Right lobe of liver (tissue), 4 donors: ENCODE measurements at regions not wholly inside any gene's neighbourhood (a gene's known extent, or its start where the extent isn't known, plus 50 kb on each side); places are given as distances from the start of the nearest gene placed in this dataset.

Experiments used
- POLR2A ChIP-seq: fragments of 450-650 bp; IDR thresholded peaks from one replicate; pipeline ENCODE4 v1.6.1; 2017; ENCODE audit warnings: antibody characterized with exemption, mild to moderate bottlenecking
- TF ChIP-seq, protein P1 (sequence below), 4 donors: fragments of 200-600 bp in 3 of 4; fragments of 450-650 bp in 1 of 4; IDR thresholded peaks; one replicate each; pipeline versions ENCODE4 v1.5.1 to v1.8.0; 2016 to 2022; ENCODE audit warnings: antibody characterized with exemption in 4 of 4, mild to moderate bottlenecking in 2 of 4
- donor health status: DM: no; HTN: no; CAD: no.
- donor health status: DM: no; HTN: no; CAD: no.
- donor health status: DM: no; HTN: yes; CAD: no.

DNA sequence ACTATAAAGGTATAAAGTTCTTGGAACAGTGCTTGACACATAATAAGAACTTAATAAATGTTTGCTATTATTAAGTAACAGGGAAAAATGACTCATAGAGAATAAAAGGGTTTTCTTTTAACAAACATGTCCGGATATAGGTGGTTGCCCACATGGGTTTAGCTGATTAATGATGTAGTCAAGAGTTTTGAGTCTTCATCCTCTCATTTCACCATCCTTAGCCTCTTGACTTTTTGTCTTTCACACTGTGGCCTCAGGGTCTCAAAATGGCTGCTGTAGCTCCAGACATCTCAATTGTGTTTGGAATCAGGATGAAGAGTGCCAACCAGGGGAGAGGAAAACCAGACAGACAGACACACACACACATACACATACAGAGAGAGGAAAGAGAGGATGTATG, 97.9 kb downstream of the HSPH1 start:
- no peak for TF ChIP-seq POLR2A
- TF ChIP-seq, protein P1, sequence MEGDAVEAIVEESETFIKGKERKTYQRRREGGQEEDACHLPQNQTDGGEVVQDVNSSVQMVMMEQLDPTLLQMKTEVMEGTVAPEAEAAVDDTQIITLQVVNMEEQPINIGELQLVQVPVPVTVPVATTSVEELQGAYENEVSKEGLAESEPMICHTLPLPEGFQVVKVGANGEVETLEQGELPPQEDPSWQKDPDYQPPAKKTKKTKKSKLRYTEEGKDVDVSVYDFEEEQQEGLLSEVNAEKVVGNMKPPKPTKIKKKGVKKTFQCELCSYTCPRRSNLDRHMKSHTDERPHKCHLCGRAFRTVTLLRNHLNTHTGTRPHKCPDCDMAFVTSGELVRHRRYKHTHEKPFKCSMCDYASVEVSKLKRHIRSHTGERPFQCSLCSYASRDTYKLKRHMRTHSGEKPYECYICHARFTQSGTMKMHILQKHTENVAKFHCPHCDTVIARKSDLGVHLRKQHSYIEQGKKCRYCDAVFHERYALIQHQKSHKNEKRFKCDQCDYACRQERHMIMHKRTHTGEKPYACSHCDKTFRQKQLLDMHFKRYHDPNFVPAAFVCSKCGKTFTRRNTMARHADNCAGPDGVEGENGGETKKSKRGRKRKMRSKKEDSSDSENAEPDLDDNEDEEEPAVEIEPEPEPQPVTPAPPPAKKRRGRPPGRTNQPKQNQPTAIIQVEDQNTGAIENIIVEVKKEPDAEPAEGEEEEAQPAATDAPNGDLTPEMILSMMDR (IDR thresholded peaks at IDR 0.05) = no peak
